Epidermal melanocyte (primary cell): ENCODE measurements at regions not wholly inside any gene's neighbourhood (a gene's known extent, or its start where the extent isn't known, plus 50 kb on each side); places are given as distances from the start of the nearest gene placed in this dataset.
"Not testable (repeated sequence)": the region's sequence is repeated elsewhere in the genome, so short reads cannot be mapped to it uniquely, and the experiment has no call there.

ENCODE experiments used
- DNase-seq: peaks from one replicate; pipeline ENCODE4 v3.0.0; 2011; ENCODE audit warnings: low spot score; ENCODE audit not compliant: insufficient read length

GRCh38 chr18:34528177-34528576, 181.9 kb upstream of the DTNA start:
- no peak for DNase-seq

- DNase-seq: no peak
Measured at GRCh38 chr18:34529358-34530335, 180.5 kb upstream of the DTNA start.

- no peak for DNase-seq
Measured at GRCh38 chr18:34531110-34531509, 179.0 kb upstream of the DTNA start.

- not testable (repeated sequence) for DNase-seq
Measured at GRCh38 chr18:34534642-34535041, 175.5 kb upstream of the DTNA start.

GRCh38 chr18:34540897-34541296, 169.2 kb upstream of the DTNA start:
- DNase-seq: no peak

GRCh38 chr18:34542625-34543024, 167.5 kb upstream of the DTNA start:
- no peak for DNase-seq

- DNase-seq: no peak
Measured at GRCh38 chr18:34543356-34543755, 166.7 kb upstream of the DTNA start.

GRCh38 chr18:34543945-34544344, 166.2 kb upstream of the DTNA start:
- no peak for DNase-seq

- no peak for DNase-seq
Measured at GRCh38 chr18:34544930-34545329, 165.2 kb upstream of the DTNA start.

- DNase-seq: no peak
Measured at GRCh38 chr18:34548120-34548972, 161.8 kb upstream of the DTNA start.

- DNase-seq: no peak
Measured at GRCh38 chr18:34548973-34549294, 161.2 kb upstream of the DTNA start.

GRCh38 chr18:34549367-34549766, 160.7 kb upstream of the DTNA start:
- DNase-seq: no peak

- DNase-seq: no peak
Measured at GRCh38 chr18:34550156-34550555, 159.9 kb upstream of the DTNA start.

GRCh38 chr18:34550902-34551301, 159.2 kb upstream of the DTNA start:
- no peak for DNase-seq

- DNase-seq: no peak
Measured at GRCh38 chr18:34551824-34552223, 158.3 kb upstream of the DTNA start.

GRCh38 chr18:34562252-34562870, 147.7 kb upstream of the DTNA start:
- DNase-seq: no peak

GRCh38 chr18:34567857-34568256, 142.2 kb upstream of the DTNA start:
- DNase-seq: no peak

GRCh38 chr18:34576622-34577021, 133.5 kb upstream of the DTNA start:
- no peak for DNase-seq

- DNase-seq: no peak
Measured at GRCh38 chr18:34583895-34584294, 126.2 kb upstream of the DTNA start.

- DNase-seq: no peak
Measured at GRCh38 chr18:34590503-34590902, 119.6 kb upstream of the DTNA start.

- no peak for DNase-seq
Measured at GRCh38 chr18:34591920-34592444, 118.1 kb upstream of the DTNA start.

GRCh38 chr18:34592481-34592880, 117.6 kb upstream of the DTNA start:
- DNase-seq: no peak
